RWPE1 (cell line): ENCODE measurements at regions not wholly inside any gene's neighbourhood (a gene's known extent, or its start where the extent isn't known, plus 50 kb on each side); places are given as distances from the start of the nearest gene placed in this dataset.

Experiments used
- CTCF ChIA-PET: fragments of 350-600 bp; sonication (Branson Sonifier 250); formaldehyde crosslinking; extraction: SDS; loops from one replicate; lab custom pipeline; 2021; lab: Yijun Ruan, JAX
- POLR2A ChIA-PET: fragments of 400-600 bp; formaldehyde crosslinking; extraction: SDS; loops from one replicate; lab custom pipeline; 2020; ENCODE audit warnings: antibody characterized with exemption; ENCODE audit not compliant: low non-redundant PET; lab: Yijun Ruan, JAX
- DNase-seq: peaks from one replicate; pipeline ENCODE4 v3.0.0; 2012; ENCODE audit warnings: low spot score
- H3K27ac ChIP-seq: fragments of 450-650 bp; 2 replicates; pipeline ENCODE4 v1.5.1; 2017
- CTCF ChIP-seq: fragments of 450-650 bp; conservative IDR thresholded peaks from 2 replicates; pipeline ENCODE4 v1.5.1; 2017; ENCODE audit warnings: low read depth, mild to moderate bottlenecking

GRCh38 chr18:75827751-75828287, 400.3 kb upstream of the SMIM21 start:
- H3K27ac ChIP-seq, result no peak overlapping the region
- DNase-seq, result no peak
- ChIA-PET POLR2A (no interaction called here), CTCF (interaction anchor here (0.7 kb wide), 1 partner anchor 767 kb away, joined by 3 read pairs; no protein-coding TSS in a partner anchor)
- TF ChIP-seq CTCF, result no peak

GRCh38 chr18:75824661-75825060, 397.2 kb upstream of the SMIM21 start:
- no peak overlapping the region for H3K27ac ChIP-seq
- ChIA-PET POLR2A (no interaction called here), CTCF (no interaction called here)
- no peak for DNase-seq
- TF ChIP-seq CTCF, result no peak

- no peak overlapping the region for H3K27ac ChIP-seq
- POLR2A ChIA-PET, result no interaction called here
- DNase-seq, result no peak
- CTCF ChIA-PET, result no interaction called here
- no peak for TF ChIP-seq CTCF
Measured at GRCh38 chr18:75823471-75823870, 396.0 kb upstream of the SMIM21 start.

GRCh38 chr18:75818383-75818782, 390.9 kb upstream of the SMIM21 start:
- CTCF ChIA-PET, result interaction anchor here (0.7 kb wide), 1 partner anchor 326 kb away, joined by 3 read pairs; no protein-coding TSS in a partner anchor
- no peak overlapping the region for H3K27ac ChIP-seq
- POLR2A ChIA-PET, result no interaction called here
- no peak for DNase-seq
- TF ChIP-seq CTCF, result no peak

- no peak for DNase-seq
- no peak for TF ChIP-seq CTCF
- H3K27ac ChIP-seq, result no peak overlapping the region
- CTCF ChIA-PET, result no interaction called here
- POLR2A ChIA-PET, result no interaction called here
Measured at GRCh38 chr18:75815767-75816166, 388.3 kb upstream of the SMIM21 start.

- ChIA-PET CTCF (no interaction called here), POLR2A (interaction anchor here (0.6 kb wide), 1 partner anchor 72 kb away, joined by 8 read pairs; no protein-coding TSS in a partner anchor)
- DNase-seq, result no peak
- H3K27ac ChIP-seq, result no peak overlapping the region
- no peak for TF ChIP-seq CTCF
Measured at GRCh38 chr18:75812761-75813160, 385.3 kb upstream of the SMIM21 start.
